ENCODE measurements at regions not wholly inside any gene's neighbourhood (a gene's known extent, or its start where the extent isn't known, plus 50 kb on each side); places are given as distances from the start of the nearest gene placed in this dataset.
"Not testable (repeated sequence)": the region's sequence is repeated elsewhere in the genome, so short reads cannot be mapped to it uniquely, and the experiment has no call there.

DNA sequence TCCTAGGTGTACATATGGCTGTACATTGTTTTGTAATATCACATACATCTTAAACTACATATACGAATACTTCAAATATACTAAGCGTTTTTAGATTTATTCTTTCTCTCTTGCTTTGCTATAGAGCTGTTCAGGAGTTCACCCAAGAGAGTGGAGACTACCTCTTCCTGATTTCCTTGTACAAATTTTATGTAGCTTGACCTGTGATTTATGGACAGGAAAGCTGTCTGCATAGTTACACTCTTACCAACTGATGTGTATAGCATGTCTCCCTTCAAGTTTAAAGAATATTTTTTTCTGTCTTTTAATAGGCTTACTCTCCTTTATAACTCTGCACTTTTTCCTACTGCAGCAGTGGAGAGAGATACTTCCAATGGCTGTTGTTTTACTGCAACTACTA is 428.7 kb downstream of the NDFIP2 start:
- no peak for DNase-seq

DNA sequence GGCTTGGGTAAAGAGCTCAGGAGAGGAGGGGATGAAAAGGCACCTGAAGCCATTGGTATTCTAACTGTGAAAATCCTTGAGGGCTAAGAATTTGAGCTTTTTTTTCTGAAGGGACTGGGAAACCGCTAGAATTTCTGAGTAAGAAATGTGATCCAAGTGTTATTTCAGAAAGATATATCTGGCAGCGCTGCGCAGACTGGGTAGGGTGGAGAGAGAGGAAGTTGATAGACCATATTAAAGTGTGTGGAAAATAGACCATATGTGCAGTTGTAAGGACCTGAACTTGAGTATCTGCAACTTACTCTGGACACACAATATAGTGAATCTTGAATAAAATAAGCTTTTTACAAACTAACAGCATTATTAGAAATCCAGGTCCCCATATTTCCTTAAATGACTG is 427.4 kb downstream of the NDFIP2 start:
- DNase-seq, result no peak

DNA sequence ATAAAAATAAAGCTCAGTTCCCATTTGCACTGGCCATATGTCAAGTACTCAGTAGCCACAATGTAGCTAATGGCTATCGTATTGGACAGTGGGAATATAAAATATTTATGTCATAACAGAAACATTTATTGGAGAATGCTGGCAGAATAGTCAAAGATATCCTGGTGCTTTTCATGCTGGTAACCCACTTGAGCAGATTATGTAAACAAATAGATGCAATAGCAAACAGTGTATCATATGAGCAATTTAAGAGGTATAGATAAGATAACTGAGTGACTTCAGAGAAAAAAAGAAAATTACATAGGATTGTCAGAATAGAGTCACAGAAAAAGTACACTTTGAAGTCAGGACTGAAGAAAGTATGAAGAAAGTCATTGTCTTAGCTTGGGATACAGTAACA is 426.6 kb downstream of the NDFIP2 start:
- no peak for DNase-seq

DNA sequence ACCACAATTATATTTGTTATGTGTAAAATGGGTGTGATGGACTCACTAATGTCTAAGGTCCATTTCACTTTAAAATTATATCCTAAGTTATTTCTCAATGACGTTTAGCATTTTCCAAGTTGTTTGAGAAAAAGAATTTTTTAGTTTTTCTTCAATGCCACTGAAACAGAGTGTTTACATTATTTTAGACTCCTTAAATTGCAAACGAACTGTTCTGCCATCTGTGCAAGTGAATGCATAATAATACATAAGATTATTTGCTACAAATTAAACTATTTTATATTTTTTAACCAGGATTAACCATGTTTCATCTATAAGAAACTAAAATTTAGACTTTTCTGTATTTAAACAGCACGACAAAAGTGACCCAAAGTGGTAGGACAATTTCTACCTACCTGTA is 425.4 kb downstream of the NDFIP2 start:
- DNase-seq, result no peak

DNA sequence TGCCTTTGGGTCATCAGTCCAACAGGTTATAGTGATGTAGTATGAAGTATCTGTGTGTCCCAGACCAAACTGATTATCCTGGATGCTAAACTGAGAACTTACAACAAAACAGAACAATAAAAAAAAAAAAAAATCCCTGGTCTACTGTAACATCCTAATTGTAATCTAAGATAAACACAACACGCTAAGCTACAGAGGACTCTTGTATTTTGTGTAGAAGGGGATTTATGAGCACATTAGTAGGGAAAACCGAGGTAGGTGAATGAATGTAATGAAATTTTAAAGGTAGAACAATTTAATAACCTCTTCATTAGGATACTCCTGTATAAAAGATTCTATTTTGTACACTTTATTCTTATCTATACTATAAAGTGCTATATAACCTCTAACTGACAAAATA is 424.1 kb downstream of the NDFIP2 start:
- DNase-seq, result no peak

DNA sequence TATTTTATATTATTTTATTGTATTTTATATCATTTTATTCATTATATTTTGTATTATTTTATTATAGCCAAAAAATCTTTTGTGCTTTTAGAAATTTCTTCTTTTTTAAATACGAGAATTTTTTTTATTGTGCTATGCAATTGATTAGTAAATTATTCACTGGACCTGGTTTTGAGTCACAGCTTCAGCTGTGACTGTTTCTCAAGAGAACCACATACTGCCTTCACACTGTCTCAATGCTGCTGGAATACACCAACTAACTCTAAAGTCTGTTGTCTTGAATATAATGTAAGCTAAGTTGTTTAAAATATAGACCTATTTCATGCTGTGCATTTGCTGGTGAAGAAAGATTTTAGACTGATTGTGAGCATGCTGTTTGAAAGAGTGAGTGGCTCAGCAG is 423.6 kb downstream of the NDFIP2 start:
- no peak for DNase-seq

DNA sequence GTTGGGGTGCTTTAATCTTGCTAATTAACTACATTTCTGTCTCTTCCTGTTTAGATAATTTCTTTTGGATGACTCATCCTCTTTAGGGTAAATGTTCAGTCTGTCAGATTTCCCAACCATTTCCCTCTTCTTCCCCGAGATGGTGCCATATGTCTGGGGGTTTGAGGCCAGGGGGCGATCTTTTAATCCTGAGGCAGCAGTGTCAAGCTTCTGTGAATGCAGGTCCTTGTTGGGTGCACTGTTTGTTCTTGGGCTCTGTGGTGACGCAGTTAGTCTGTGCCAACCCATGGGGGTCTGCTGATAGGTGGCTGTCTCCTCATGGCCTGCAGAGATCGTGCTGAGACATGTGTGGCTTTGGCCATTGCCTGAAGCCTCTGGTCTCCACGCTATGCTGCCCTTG is 420.4 kb downstream of the NDFIP2 start:
- peak; percentile 56 for DNase-seq

DNA sequence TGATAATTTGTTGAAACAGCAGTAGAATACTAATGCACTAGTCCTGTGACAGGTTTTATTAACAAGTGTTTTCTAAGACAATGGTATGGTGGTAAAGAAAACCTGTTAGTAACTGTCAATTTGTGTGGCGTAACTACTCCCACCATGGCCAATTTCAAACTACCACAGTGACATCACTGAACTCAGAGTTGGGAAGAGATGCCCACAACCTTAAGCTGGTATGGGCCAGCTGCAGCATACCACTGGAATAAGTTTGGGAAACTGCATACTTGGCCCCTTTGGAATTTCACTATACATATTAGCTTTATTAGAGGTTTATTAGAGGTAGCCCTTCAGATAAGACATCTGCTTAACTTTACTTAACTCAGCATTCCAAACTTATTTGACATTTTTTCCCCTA is 419.4 kb downstream of the NDFIP2 start:
- DNase-seq, result no peak

DNA sequence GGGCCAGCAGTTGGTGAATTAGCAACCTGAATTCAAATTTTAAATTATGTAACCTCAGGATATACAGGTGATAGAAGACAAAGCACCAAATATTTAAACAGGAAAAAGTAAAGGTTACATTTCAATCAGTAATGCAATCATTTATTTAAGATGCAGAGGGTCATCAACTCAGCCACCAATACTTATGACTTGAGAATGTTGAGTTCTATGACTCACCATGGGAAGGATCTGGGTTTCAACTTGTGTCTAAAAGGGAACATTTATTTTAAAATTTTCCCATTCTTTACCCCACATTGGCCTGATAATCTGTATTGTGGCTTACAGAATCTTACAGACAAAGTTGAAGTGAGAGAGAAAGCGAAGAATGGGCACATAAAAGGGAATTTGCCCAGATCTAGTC is 418.0 kb downstream of the NDFIP2 start:
- no peak for DNase-seq

DNA sequence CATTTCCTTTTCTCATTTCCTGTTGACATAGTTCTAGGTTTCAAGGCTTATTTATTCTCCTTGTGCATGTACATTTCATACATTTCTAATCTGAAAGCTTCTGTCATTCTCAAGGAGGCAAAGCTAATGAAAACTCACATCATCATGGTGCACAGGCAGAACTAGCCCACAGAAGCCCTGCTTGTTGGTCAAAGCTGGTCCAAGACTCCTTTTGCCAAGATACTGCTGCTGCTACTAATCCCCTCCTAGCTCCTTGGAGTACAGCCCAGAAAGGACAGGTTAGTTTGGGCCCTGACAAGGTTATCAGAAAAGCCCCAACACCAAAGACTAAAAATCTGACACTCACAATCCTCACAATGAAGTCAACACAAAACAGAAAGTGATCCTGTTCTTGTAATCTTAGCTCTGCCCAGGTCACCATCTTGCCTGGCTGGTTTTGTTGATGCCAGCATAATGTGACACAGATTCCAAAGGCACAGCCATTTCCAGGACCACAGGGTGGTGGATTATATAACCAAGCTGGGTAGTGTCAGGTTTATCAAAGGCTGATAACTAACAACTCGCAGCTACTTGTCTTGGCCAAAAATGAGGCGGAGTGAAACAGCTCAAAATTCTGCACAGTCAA is 417.4 kb downstream of the NDFIP2 start:
- no peak for DNase-seq

DNA sequence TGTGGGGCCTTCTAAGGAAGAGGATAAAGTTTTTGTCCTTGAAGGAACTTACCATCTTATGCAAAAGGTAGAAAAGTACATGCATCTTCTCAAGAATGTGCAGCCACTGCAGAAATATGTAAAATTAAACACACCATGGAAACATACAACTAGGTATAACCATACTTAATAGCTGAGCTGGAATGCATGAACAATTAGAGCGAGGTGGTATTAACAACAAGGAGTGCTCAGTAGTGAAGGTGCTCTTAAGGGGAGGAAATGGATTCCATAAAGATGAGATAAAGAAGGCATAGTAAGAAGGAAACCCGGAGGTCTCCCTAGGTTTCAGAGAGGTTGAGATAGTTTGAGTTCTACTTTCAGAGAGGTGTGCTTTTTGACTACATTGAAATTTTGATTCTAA is 415.9 kb downstream of the NDFIP2 start:
- DNase-seq, result no peak

DNA sequence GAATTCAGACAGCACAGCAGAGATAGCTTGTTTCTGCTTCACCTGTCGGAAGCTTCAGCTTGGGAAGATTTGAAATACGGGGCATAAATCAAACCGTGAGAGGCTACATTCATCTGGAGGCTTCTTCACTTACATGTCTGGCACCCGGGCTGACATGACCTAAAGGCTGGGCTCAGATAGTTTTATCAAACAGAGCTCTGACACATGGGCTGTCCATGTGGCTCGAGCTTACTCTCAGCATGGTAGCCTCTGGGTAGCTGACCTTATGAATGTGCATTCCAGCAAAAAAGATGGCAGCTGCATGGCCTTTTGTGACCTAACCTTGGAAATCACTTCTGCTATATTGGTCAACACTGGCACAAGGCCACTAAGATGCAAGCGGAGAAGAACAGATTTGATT is 414.5 kb downstream of the NDFIP2 start:
- no peak for DNase-seq

DNA sequence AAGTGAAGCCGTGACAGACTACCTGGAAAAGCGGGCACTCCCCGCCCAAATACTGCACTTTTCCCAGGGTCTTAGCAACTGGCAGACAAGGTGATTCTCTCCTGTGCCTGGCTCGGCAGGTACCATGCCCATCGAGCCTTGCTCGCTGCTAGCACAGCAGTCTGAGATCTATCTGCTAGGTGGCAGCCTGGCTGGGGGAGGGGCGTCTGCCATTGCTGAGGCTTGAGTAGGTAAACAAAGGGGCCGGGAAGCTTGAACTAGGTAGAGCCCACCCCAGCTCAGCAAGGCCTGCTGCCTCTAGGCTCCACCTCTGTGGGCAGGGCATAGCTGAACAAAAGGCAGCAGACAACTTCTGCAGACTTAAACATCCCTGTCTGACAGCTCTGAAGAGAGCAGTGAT is 406.3 kb downstream of the NDFIP2 start:
- not testable (repeated sequence) for DNase-seq

DNA sequence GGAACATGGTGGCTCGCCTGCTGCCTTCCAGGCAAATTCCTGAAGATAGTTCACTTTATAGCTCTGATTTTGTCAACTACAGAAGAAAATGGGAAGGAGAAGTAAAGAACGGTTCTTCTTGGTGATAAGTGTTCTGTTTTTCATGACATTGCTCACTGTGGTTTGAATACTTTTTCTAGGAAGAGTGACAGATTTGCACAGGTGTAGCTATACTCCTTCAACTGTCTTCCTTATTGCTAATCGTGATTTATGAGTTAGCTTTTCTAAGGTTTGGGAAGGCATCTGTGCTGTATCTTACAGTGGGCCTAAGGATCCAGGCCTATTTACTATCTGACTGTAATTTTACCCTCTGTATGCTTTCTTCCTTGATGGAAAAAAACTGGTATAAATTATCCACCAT is 405.6 kb downstream of the NDFIP2 start:
- no peak for DNase-seq

DNA sequence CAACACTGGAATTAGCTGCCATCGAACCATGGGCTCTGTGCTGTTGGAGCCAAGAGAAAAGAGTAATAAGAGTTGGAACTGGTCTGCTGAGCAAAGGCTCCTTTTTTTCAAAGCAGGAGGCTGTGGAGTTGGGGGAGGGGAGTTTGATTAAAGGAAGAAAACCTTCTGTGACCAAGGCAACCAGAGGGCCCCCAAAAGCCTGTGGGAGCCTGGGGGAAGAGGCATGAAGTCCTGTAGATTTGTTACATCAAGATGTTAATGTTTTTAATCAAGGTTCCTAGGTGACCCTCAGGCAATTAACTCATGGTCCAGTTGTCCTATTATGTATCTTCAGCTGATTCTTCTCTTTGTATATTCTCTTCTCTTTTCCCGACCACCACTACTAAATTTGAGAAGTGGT is 403.9 kb downstream of the NDFIP2 start:
- no peak for DNase-seq

DNA sequence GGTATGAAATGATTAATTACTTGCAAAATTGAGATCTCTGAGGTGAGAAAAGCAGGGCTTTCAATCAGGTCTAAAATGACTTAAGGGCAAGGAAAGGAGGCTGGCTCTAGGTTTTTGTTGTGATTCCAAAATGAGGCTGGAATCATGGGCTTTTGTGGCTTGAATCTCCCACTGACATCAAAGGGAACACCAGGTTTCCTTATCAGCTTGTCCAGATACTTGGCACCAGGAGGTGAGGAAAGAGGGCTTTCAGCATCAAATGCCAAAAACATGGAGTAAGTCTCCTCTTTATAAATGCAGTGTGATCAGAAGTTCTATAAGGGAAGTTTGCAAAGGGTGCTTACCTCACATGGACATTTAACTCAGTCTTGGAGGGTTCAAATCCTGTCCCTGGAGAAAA is 402.3 kb downstream of the NDFIP2 start:
- DNase-seq, result no peak

DNA sequence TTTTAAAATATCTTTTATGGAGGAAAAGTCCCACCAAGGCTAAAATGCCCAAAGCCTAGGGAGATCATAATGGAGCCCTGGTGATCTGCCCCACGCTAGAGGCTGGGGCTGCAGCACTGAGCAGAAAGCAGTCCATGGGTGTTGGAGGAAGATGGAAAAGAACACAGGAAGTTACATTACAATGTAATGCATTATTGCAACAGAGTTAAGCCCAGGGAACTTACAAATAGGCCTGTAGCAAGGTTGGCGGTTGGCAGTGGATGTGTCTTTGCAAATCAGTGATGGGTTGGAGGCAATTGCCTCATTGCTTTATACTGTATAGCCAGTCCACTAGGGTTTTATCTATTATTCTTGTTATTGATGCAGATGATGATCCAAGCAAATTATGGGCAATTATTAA is 399.9 kb downstream of the NDFIP2 start:
- DNase-seq, result no peak

DNA sequence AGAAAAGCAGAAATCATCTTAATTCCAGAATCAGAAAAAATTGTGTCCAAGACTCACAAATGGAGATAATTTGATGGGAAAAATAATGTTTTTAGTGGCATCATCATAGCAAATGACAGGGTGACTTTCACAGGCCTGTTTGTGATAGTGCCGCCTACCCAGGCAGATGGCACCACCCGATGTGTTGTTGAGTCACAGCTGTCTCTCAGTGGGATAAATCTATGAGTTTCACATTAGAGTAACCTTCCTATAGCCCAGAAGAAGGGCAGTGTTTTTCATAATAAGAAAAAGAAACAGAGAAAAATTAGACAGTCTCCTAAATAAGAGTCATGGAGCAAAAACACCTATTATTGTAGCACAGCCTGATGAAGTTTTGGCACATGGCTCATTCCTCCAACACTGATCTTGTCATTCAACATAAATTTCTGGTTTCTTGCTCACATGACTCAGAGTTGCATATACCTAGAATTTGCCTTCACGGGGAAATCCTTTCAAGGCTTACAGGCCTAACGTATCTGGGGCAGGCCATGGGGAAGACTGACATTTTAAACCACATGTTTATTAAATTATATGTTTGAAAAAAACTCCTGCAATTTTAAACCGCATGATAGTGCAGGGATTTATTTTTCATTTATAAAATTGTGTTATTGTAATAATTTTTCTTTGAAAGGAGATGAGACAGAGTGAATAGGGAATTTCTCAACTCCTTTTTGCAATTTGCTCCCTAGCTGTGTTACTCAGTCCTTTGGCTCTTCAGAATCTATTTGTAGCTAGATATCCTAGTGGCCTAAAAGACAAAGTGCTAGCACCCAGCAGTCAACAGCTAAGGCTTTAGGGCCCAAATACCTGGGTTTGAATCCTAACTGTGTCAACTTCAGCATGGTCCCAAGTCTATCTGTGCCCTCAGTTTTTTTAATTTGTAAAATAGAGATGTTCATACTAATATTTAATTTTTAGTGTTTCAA is 393.7 kb downstream of the NDFIP2 start:
- DNase-seq, result no peak

DNA sequence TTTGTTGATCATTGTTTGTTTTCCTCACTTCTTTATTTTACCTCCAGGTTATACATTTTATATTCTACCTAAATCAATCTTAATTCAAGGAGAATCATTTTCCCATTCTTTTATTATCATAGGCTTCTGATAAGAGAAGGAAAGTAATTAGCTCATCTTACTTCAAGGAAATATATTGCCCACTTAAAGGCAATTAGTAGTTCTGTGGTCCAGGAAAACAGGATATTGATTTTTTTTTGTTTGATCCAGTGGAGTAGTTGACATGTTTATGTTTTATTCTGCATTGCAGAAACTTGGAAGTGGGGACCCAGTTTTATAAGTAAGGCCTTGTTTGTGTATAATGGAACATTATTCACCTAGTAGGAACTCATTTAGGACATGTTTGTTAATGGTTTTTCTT is 390.6 kb downstream of the NDFIP2 start:
- no peak for DNase-seq

DNA sequence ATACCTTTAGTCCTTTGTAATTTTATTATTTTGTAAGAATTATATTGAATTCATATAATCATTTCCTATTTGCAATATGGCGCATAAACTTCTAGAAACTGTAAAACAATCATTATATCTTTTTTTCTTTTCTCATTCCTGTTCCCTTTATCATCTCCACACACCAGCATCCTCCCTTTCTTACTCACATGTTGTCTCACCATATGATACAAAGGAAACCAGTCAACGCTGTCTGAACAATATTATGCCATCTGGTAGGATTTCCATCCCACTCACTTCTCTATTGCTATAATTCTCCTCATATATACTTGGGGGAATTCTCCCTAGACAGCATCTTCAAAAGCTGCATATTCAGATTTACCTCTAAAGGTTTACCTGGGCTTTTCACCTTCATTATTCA is 389.8 kb downstream of the NDFIP2 start:
- no peak for DNase-seq

DNA sequence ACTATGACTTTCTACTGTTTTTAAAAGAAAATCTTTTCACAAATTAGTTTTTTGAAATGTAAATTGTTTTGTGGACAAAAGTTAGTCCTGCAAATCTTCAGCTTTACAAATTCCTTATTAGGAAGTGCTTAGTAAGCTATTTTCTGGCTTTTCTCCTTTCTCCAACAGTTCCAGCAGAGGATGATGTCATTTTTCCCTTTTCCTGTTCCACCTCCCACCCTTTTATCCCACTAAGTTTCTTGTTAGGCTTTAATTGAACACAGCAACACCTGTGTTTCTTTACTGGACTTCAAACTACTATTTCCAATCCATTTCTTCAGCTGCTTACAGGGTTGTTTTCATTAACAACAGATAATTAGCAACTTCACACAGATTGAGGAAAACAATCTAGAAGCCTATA is 389.2 kb downstream of the NDFIP2 start:
- DNase-seq, result no peak

DNA sequence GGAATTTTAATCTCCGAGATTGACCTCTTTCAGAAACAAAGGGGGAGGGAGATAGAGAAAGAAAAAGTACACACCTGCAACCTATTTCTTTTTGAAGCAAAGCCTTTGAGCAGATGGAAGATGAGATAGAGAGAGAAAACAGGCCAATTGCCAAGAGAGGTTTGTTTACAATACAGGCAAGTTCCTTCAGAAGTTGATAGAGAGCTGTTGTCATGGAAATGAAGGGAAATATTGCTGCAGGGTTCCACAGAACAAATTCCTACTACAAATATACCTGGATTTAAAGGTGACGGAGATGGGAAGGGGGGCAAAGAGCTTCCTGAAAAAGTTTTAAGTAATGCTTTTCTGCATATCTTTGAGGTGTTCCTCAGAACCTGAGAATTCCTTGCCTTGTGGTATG is 388.4 kb downstream of the NDFIP2 start:
- no peak for DNase-seq

DNA sequence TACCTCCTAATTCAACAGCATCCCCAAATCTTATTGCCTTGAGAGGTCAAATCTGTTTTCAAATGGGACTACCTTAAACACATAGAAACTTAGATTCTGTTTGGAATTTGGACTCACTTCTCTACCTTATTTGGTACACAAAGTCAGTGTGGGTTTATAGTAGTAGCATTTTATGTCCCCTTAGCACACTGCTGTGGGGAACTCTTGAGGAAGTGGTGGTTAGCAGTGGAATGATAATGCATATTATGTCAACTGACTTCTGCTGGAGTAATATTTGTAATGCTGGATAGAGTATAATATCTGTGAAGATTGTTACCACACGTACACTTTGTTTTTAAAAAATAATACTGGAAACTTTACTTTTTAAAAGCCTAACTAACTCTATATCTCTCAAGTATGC is 386.3 kb downstream of the NDFIP2 start:
- DNase-seq, result no peak

DNA sequence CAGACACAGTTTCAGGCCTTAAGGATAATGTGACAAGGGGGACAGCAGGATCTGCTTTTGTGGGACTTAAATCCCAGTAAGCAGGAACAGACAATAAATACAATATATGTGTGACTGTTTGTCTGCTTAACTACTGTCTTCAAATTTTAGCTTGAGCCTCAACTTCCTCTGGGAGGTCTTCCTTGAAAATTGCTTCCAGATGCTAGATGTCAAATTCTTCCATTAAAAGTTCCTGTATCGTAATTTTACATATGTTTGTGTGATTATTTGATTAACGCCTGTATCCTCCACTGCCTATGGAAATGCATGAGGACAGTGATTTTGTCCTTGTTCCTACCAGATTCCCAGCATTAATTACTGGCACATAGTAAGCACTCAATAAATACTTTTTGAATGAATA is 385.5 kb downstream of the NDFIP2 start:
- no peak for DNase-seq

DNA sequence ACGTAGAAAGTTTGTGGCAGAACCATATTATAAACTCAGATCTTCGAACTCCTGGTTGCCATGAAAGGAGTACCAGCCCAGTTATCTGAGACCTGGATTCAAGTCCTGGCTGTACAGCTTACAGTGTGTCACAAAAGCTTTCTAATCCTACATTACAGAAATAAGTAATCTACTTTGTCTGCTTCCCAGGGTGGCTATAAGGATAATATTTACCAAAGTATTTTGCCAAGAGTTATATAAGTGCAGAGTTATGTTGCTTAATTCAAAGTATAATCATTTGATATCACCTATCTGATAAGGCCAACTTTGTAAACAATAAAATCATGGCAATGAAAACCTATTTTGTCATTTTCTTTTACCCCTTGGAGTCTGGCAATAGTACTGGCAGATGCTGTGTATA is 381.6 kb downstream of the NDFIP2 start:
- no peak for DNase-seq

Measured in midbrain (tissue), 1 donor.